GM12878 (cell line): ENCODE measurements at regions not wholly inside any gene's neighbourhood (a gene's known extent, or its start where the extent isn't known, plus 50 kb on each side); places are given as distances from the start of the nearest gene placed in this dataset.

Experiments used
- ATAC-seq: fragments of 200-7000 bp; cut with Tn5 transposase; 3 replicates; pipeline ENCODE4 v1.9.1; 2020; ENCODE audit warnings: mild to moderate bottlenecking, moderate library complexity
- BruUV-seq: library from RNA; stranded (reverse); fragments of 400-500 nt; replicated peaks from 2 replicates; lab custom pipeline; 2021; lab: Mats Ljungman, UMichigan
- CTCF ChIA-PET: fragments of 300-600 bp; sonication (Branson Sonifier 250); formaldehyde crosslinking; extraction: SDS; loops from one replicate; lab custom pipeline; 2021; ENCODE audit warnings: inconsistent platforms; lab: Yijun Ruan, JAX
- POLR2A ChIA-PET: fragments of 350-600 bp; formaldehyde crosslinking; extraction: SDS; loops from one replicate; lab custom pipeline; 2021; ENCODE audit warnings: inconsistent platforms; lab: Charles Lee
- RAD21 ChIA-PET: fragments of 300-600 bp; sonication (Branson Sonifier 250); formaldehyde crosslinking; loops from one replicate; lab custom pipeline; 2023; ENCODE audit warnings: antibody characterized with exemption; ENCODE audit not compliant: unreplicated experiment; lab: Charles Lee
- SMC1A ChIA-PET: fragments of 300-600 bp; sonication (Branson Sonifier 250); formaldehyde crosslinking; loops from one replicate; lab custom pipeline; 2023; ENCODE audit not compliant: unreplicated experiment, uncharacterized antibody; lab: Charles Lee
- DNase-seq: peaks from one replicate; pipeline ENCODE4 v3.0.0-alpha.2; 2011; ENCODE audit warnings: low read depth, low spot score
- FAIRE-seq: peaks from 3 replicates; lab custom pipeline; 2011; peaks lifted over from hg19 to GRCh38; lab: Jason Lieb, UNC
- H2AFZ ChIP-seq: 2 replicates; pipeline ENCODE4 v1.6.0; 2011; ENCODE audit warnings: low read depth, low read length, control low read depth; ENCODE audit not compliant: control insufficient read depth
- H3K27ac ChIP-seq: 2 replicates; pipeline ENCODE4 v1.5.1; 2011; ENCODE audit warnings: control low read depth; ENCODE audit not compliant: control insufficient read depth, insufficient read depth
- H3K27me3 ChIP-seq, 2 experiments: replicated peaks in 1 of 2; 2 replicates each; pipeline versions ENCODE4 v1.6.0 to v1.6.1; 2011; ENCODE audit warnings: low read length in 1 of 2; ENCODE audit not compliant: control insufficient read depth in 2 of 2, insufficient read depth in 2 of 2
- H3K36me3 ChIP-seq, 2 experiments: 2 replicates each; pipeline ENCODE4 v1.5.1; 2011; ENCODE audit warnings: low read length in 1 of 2; ENCODE audit not compliant: control insufficient read depth in 2 of 2, insufficient read depth in 2 of 2
- H3K4me1 ChIP-seq: 2 replicates; pipeline ENCODE4 v1.6.1; 2011; ENCODE audit warnings: mild to moderate bottlenecking, low read length, moderate library complexity, mixed read lengths; ENCODE audit not compliant: control insufficient read depth, insufficient read depth
- H3K4me2 ChIP-seq: 2 replicates; pipeline ENCODE4 v1.6.0; 2011; ENCODE audit warnings: control low read depth; ENCODE audit not compliant: control insufficient read depth, insufficient read depth
- H3K4me3 ChIP-seq: fragments of 200-600 bp; sonication (generic); 2 replicates; pipeline ENCODE4 v1.5.1; 2016
- H3K79me2 ChIP-seq: 2 replicates; pipeline ENCODE4 v1.6.0; 2011; ENCODE audit warnings: low read length; ENCODE audit not compliant: control insufficient read depth, insufficient read depth
- H3K9ac ChIP-seq: 2 replicates; pipeline ENCODE4 v1.8.0; 2011; ENCODE audit warnings: low read length, control low read depth, mixed read lengths; ENCODE audit not compliant: control insufficient read depth, insufficient read depth
- H3K9me3 ChIP-seq: replicated peaks from 3 replicates; pipeline ENCODE4 v1.5.1; 2011; ENCODE audit warnings: mild to moderate bottlenecking, low read length; ENCODE audit not compliant: control insufficient read depth, insufficient read depth
- H4K20me1 ChIP-seq: 2 replicates; pipeline ENCODE4 v1.6.0; 2011; ENCODE audit not compliant: control insufficient read depth, insufficient read depth
- BACH1 ChIP-seq: fragments of 450-650 bp; IDR thresholded peaks from 2 replicates; pipeline ENCODE4 v1.6.1; 2017; ENCODE audit warnings: mild to moderate bottlenecking, borderline replicate concordance
- CEBPZ ChIP-seq: fragments of 150-350 bp; IDR thresholded peaks from 2 replicates; pipeline ENCODE4 v1.6.1; 2016; ENCODE audit warnings: low read depth, low read length
- HDGF ChIP-seq: fragments of 450-650 bp; IDR thresholded peaks from 2 replicates; pipeline ENCODE4 v1.6.1; 2016; ENCODE audit warnings: antibody characterized with exemption
- NBN ChIP-seq: fragments of 450-650 bp; IDR thresholded peaks from 2 replicates; pipeline ENCODE4 v1.6.1; 2016
- PKNOX1 ChIP-seq: fragments of 450-650 bp; IDR thresholded peaks from 2 replicates; pipeline ENCODE4 v1.6.1; 2016; ENCODE audit warnings: mild to moderate bottlenecking
- SKIL ChIP-seq: fragments of 450-650 bp; IDR thresholded peaks from 2 replicates; pipeline ENCODE4 v1.6.1; 2017; ENCODE audit warnings: mild to moderate bottlenecking, low read depth, inconsistent platforms; ENCODE audit not compliant: poor library complexity, severe bottlenecking
- SMC3 ChIP-seq: IDR thresholded peaks from 2 replicates; pipeline ENCODE4 v1.6.1; 2011; ENCODE audit warnings: low read length, improper control_type of control experiment, borderline replicate concordance
- SP1 ChIP-seq: IDR thresholded peaks from one replicate; pipeline ENCODE4 v1.6.1; 2011; ENCODE audit warnings: low read depth, low read length
- TAF1 ChIP-seq: IDR thresholded peaks from 2 replicates; pipeline ENCODE4 v1.6.1; 2011; ENCODE audit warnings: mild to moderate bottlenecking, low read depth, low read length, borderline replicate concordance
- ZNF217 ChIP-seq: fragments of 450-650 bp; IDR thresholded peaks from 2 replicates; pipeline ENCODE4 v1.6.1; 2017; ENCODE audit warnings: antibody characterized with exemption, mild to moderate bottlenecking
- ZNF622 ChIP-seq: fragments of 450-650 bp; IDR thresholded peaks from 2 replicates; pipeline ENCODE4 v1.6.1; 2017; ENCODE audit warnings: mild to moderate bottlenecking, inconsistent platforms
- WGBS: methylation state at CpG from one replicate; pipeline ENCODE4 v1.1.6; 2016; ENCODE audit warnings: low lambda C conversion rate; ENCODE audit not compliant: insufficient replicate concordance, insufficient coverage; ENCODE audit errors: missing lambda C conversion rate; 5-methylcytosine and 5-hydroxymethylcytosine counted together
- in situ Hi-C: fragments of 300-500 bp; cut with MboI; formaldehyde crosslinking; loops from 9 replicates; pipeline ENCODE4 v1.14.3; 2018; ENCODE audit warnings: mixed read lengths
- intact Hi-C: fragments of 100-400 bp; cut with micrococcal nuclease; formaldehyde crosslinking; loops from one replicate; pipeline ENCODE4 v1.14.2; 2022; ENCODE audit not compliant: unreplicated experiment

- 10% methylated on average over 7 of the region's 7 CpGs for WGBS
- ATAC-seq (no peak), FAIRE-seq (no peak), DNase-seq (no peak)
- ChIA-PET SMC1A (no interaction called here), CTCF (no interaction called here)
- no peaks in the 10 kb centered on the region for H3K36me3 ChIP-seq
- no peak overlapping the region for H3K9ac ChIP-seq
- H3K27me3 ChIP-seq: no peaks in the 10 kb centered on the region
- intact Hi-C loops: no loop called here
- no peaks in the 10 kb centered on the region for H3K4me1 ChIP-seq
- no TSS peak for BruUV-seq
- H4K20me1 ChIP-seq: no peaks in the 10 kb centered on the region
- no peak overlapping the region for H3K27ac ChIP-seq
- H3K79me2 ChIP-seq: no peaks in the 10 kb centered on the region
- H3K9me3 ChIP-seq: no peaks in the 10 kb centered on the region
- H3K4me3 ChIP-seq: no peak overlapping the region
- no peak for TF ChIP-seq BACH1
- TF ChIP-seq CEBPZ: no peak
- TF ChIP-seq ZNF217: no peak
- TF ChIP-seq SKIL: no peak
- no peak for TF ChIP-seq TAF1
- no peak for TF ChIP-seq PKNOX1
- no peak for TF ChIP-seq SMC3
- no peak for TF ChIP-seq SP1
- no peak for TF ChIP-seq HDGF
- TF ChIP-seq ZNF622: no peak
- no peak for TF ChIP-seq NBN
- TF ChIP-seq, all 136 proteins: peak for 0
- RAD21 ChIA-PET: no interaction called here
- Histone ChIP-seq H2AFZ (no peak overlapping the region), H3K4me2 (no peak overlapping the region)
- POLR2A ChIA-PET: no interaction called here
- in situ Hi-C loops: no loop called here
These were observed 769.0 kb downstream of the KCNJ2 start for GRCh38 chr17:70938336-70938735.
